CD4-positive, alpha-beta T cell treated with Interleukin-12 subunit alpha and Interleukin-12 subunit beta, for 1 hour (primary cell): ENCODE measurements at regions not wholly inside any gene's neighbourhood (a gene's known extent, or its start where the extent isn't known, plus 50 kb on each side); places are given as distances from the start of the nearest gene placed in this dataset.
"Not testable (repeated sequence)": the region's sequence is repeated elsewhere in the genome, so short reads cannot be mapped to it uniquely, and the experiment has no call there.

ENCODE experiments used
- DNase-seq: peaks from one replicate; pipeline ENCODE4 v3.0.0-alpha.2; 2020

GRCh38 chr14:71764701-71765382 lies 167.4 kb upstream of the RGS6 start:
- DNase-seq: no peak

GRCh38 chr14:71765505-71765904 lies 166.7 kb upstream of the RGS6 start:
- no peak for DNase-seq

DNA sequence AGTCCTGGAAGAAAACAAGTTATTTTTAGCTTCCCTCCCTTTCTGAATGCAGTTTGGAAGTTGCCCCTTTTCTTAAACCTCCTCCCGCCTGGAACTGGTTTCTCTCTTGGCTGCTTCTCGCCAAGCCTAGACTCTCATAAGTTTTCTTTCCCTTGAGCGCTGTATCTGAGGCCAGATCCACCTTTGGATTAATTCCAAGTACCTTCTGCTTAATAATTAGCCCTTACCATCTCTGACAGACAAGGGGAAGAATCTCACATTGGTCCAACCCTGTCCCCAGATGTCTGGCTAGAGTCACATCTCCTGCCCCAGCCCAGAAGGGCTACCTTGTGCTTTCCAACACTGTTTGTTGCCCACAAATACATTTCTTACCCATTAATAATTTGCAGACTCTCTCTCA lies 161.8 kb upstream of the RGS6 start:
- DNase-seq: no peak

- DNase-seq: not testable (repeated sequence)
Measured at GRCh38 chr14:71771421-71771820, 160.8 kb upstream of the RGS6 start.

DNA sequence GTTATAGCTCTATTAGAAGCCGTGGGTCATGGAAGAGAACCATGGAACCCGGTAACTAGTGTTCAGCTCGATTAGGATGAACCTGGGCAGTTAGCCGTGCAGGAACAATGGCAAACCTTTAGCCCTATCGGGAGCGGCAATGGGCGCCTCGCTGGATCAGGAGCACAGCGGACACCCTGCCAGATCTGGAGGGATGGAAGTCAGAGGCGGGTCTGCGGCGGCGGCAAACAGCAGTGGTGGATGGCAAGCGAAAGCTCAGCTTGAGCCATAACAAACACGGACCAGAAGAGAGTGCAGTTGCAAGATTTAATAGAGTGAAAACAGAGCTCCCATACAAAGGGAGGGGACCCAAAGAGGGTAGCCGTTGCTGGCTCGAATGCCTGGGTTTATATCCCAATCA lies 160.2 kb upstream of the RGS6 start:
- DNase-seq: not testable (repeated sequence)

- no peak for DNase-seq
Measured at GRCh38 chr14:71773898-71774481, 158.2 kb upstream of the RGS6 start.

DNA sequence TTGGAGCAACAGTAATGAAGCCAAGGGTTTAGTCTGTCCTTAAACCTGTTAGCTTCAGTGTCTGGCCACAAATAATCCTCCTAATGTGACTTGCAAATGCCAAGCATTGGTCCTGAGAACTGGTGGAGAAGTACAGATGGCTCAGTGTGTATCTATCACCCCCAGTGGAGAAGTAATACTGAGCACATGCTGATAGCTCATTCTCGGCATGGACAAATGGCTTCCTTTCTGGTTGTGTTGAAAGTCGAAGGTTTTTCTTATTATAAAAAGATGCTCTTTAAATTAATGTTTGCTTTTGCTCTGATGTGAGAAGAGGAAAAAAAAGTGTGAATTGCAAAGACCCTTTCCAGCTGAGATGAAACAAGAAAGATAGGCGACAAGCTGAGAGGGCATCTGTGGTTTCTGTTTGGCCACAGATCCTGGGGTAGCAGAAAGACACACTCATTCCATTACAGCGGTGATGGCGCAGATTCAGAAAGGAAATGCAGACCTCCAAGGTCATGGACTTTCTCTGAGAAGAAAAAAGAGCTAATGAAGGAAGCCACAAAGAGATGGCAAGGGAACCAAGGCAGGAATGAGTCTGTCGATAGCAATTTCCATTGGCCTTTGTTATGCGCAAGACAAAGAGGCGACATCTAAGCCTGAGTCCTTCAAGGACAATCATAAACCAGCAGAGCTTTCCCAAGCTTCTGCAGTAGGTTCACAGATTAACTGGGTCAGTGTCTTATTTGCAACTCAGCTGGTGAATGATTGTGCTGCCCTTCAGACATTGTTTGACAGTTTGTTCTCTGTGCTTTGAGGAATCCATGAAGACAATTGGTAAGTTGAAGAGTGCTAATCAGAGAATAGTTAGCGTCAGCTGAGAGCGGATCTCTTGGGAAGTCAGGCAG lies 155.5 kb upstream of the RGS6 start:
- no peak for DNase-seq

GRCh38 chr14:71780075-71780474 lies 152.2 kb upstream of the RGS6 start:
- no peak for DNase-seq

DNA sequence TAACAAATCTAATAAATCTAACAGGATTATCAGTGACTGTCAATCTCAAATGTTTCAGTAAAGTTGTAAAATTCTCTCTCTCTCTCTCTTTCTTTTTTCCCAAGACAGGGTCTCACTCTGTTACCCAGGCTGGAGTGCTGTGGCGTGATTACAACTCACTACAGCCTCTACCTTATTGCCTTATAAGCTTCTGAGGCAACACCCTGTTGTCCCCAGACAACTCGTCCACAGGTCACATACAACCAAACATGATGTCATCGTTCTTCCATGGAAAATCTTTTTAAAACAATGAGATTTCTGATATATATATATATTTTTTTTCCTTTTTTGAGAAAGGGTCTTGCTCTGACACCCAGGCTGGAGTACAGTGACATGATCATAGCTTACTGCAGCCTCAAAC lies 151.4 kb upstream of the RGS6 start:
- DNase-seq: no peak

DNA sequence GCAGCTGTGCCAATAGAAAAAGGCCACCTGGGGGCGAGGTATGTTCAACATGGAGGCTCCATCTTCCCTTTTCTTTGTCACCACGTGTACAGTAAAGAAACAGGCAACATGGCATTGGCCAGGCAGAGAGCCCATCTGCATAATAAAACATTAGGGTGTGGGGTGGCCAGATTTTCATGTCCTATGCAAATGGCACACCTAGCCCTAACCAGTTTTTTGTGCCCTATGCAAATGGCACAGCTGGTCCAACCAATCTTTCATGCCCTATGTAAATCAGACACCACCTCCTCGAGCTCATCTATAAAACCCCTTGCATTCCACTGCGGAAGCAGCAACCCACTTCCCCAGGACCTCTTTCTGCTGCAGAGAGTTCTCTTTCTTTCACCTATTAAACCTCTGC lies 149.1 kb upstream of the RGS6 start:
- DNase-seq: no peak

GRCh38 chr14:71783786-71784185 lies 148.4 kb upstream of the RGS6 start:
- no peak for DNase-seq

GRCh38 chr14:71789005-71789404 lies 143.2 kb upstream of the RGS6 start:
- no peak for DNase-seq

GRCh38 chr14:71799841-71800240 lies 132.4 kb upstream of the RGS6 start:
- no peak for DNase-seq

DNA sequence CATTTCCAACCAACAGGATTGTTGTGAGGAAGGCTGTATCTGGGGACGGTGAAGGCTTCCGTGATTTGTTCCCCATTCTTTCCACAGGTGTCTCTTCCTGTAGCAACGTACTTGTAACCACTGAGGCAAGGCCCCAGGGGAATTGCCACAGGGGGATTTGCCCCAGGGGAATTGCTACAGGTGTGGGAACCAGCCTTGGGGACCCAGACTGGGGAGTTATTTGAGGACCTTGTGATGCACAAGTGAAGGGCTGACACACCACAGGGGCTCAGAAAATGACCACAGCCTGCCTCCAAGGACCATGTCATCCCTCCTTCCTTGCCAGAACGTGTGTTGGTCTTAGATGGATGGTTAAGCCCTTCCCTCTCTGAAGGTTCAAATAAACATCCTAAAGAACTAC lies 131.4 kb upstream of the RGS6 start:
- DNase-seq: no peak

- DNase-seq: no peak
Measured at GRCh38 chr14:71803539-71804260, 128.5 kb upstream of the RGS6 start.

DNA sequence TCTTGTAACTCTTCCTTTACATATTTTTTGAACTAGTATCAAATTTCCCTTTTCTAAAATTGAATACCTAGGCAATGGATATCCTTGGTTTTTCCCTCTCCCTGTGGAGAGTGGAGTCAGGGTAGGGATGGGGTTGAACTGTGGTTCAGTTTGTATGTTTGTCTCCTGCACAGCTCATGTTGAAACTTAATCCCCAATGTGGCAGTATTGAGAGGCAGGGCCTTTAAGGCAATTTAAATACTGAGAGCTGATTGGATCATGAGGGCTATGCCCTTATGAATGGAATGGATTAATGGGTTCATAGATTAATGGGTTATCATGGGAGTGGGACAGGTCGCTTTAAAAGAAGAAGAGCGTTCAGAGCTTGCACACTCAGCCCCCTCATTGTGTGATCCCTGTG lies 127.2 kb upstream of the RGS6 start:
- no peak for DNase-seq

DNA sequence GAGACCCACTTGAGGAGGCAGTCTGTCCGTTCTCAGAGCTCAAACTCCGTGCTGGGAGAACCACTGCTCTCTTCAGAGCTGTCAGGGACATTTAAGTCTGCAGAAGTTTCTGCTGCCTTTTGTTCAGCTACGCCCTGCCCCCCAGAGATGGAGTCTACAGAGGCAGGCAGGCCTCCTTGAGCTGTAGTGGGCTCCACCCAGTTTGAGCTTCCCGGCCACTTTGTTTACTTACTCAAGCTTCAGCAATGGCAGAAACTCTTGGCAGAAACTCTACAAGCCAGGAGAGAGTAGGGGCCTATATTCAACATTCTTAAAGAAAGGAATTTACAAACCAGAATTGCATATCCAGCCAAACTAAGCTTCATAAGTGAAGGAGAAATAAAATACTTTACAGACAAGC lies 125.2 kb upstream of the RGS6 start:
- DNase-seq: not testable (repeated sequence)

GRCh38 chr14:71810800-71811199 lies 121.4 kb upstream of the RGS6 start:
- DNase-seq: not testable (repeated sequence)

DNA sequence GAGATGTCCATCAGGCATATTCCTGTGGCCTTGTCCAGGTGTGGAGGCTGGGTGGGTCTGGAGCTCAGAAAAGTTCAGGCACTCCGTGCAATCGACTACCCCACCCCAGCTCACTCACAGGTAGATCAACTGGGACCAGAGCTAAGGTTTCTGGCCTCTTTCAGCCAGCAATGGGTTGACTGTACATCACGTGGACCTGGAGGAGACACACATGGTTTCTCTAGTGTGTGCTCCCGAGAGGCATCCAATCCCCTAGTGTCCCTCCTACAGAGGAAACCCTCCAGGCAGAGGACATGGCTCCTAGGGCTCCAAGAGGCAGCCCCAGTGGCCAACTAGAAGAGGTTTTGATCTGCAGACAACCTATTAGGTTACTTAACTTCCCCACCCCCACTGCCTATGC lies 119.5 kb upstream of the RGS6 start:
- DNase-seq: no peak

GRCh38 chr14:71815110-71815509 lies 117.1 kb upstream of the RGS6 start:
- no peak for DNase-seq

- no peak for DNase-seq
Measured at GRCh38 chr14:71824816-71825215, 107.4 kb upstream of the RGS6 start.

- no peak for DNase-seq
Measured at GRCh38 chr14:71833476-71833875, 98.8 kb upstream of the RGS6 start.
